ENCODE measurements at regions not wholly inside any gene's neighbourhood (a gene's known extent, or its start where the extent isn't known, plus 50 kb on each side); places are given as distances from the start of the nearest gene placed in this dataset.

GRCh38 chr21:43311301-43311817 lies 115.6 kb downstream of the SIK1 start:
- no peak overlapping the region for H3K27ac ChIP-seq
- H3K36me3 ChIP-seq: no peaks in the 10 kb centered on the region
- no peak for TF ChIP-seq CTCF (IDR thresholded peaks at IDR 0.05)
- H3K4me1 ChIP-seq: no peaks in the 10 kb centered on the region
- no peak for DNase-seq (ENCODE audit: low spot score in 2 of 2)
- no peaks in the 10 kb centered on the region for H3K27me3 ChIP-seq
- H3K9me3 ChIP-seq: no peaks in the 10 kb centered on the region
- no peak overlapping the region for H3K4me3 ChIP-seq
- intact Hi-C loops (cut with DNase I): no loop called here

GRCh38 chr21:43308815-43309283 lies 118.1 kb downstream of the SIK1 start:
- Histone ChIP-seq H3K27me3 (no peaks in the 10 kb centered on the region), H3K4me1 (no peaks in the 10 kb centered on the region), H3K27ac (no peak overlapping the region), H3K9me3 (no peaks in the 10 kb centered on the region), H3K36me3 (no peaks in the 10 kb centered on the region), H3K4me3 (no peak overlapping the region)
- DNase-seq (ENCODE audit: low spot score in 2 of 2): no peak
- intact Hi-C loops (cut with DNase I): no loop called here
- TF ChIP-seq CTCF (IDR thresholded peaks at IDR 0.05): no peak

GRCh38 chr21:43308101-43308814 lies 118.7 kb downstream of the SIK1 start:
- no peak for DNase-seq (ENCODE audit: low spot score in 2 of 2)
- Histone ChIP-seq H3K4me3 (no peak overlapping the region), H3K4me1 (no peaks in the 10 kb centered on the region), H3K27me3 (no peaks in the 10 kb centered on the region), H3K36me3 (no peaks in the 10 kb centered on the region), H3K9me3 (no peaks in the 10 kb centered on the region), H3K27ac (no peak overlapping the region)
- TF ChIP-seq CTCF (IDR thresholded peaks at IDR 0.05): no peak
- intact Hi-C loops (cut with DNase I): no loop called here

- Histone ChIP-seq H3K36me3 (no peaks in the 10 kb centered on the region), H3K4me3 (no peak overlapping the region), H3K27ac (no peak overlapping the region), H3K4me1 (no peaks in the 10 kb centered on the region), H3K9me3 (no peaks in the 10 kb centered on the region), H3K27me3 (no peaks in the 10 kb centered on the region)
- no peak for DNase-seq (ENCODE audit: low spot score in 2 of 2)
- intact Hi-C loops (cut with DNase I): no loop called here
- TF ChIP-seq CTCF (IDR thresholded peaks at IDR 0.05): no peak
These were observed 119.3 kb downstream of the SIK1 start for GRCh38 chr21:43307677-43308070.

- DNase-seq (ENCODE audit: low spot score in 2 of 2): no peak
- Histone ChIP-seq H3K4me1 (no peaks in the 10 kb centered on the region), H3K4me3 (no peak overlapping the region), H3K27me3 (no peaks in the 10 kb centered on the region), H3K9me3 (no peaks in the 10 kb centered on the region), H3K27ac (no peak overlapping the region), H3K36me3 (no peaks in the 10 kb centered on the region)
- intact Hi-C loops (cut with DNase I): no loop called here
- TF ChIP-seq CTCF (IDR thresholded peaks at IDR 0.05): no peak
These were observed 119.8 kb downstream of the SIK1 start for GRCh38 chr21:43306911-43307676.

All from ascending aorta (tissue), 2 donors.